ENCODE measurements at regions not wholly inside any gene's neighbourhood (a gene's known extent, or its start where the extent isn't known, plus 50 kb on each side); places are given as distances from the start of the nearest gene placed in this dataset.

DNA sequence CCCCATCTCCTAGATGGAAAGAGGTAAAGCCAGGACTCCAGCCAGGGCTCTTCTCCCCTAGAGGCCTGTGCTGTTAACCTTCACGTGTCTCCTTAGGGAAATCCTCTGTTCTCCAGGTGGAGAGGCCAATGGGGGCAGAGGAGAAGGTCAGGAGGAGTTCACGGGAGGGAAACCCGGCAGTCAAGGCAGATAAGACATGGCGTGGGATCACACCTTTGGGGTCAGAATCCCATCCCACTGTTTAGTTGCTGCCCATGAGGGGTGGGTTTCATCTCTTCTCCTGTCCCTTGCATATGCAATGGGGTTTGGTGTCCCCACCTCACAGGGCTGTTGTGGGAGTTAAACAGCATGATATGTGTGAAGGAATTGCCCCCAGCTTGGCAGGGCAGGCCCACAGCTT is 469.7 kb downstream of the TBC1D22A start:
- TF ChIP-seq GATA3 (IDR thresholded peaks at IDR 0.05; ENCODE audit: low read depth, low read length) (no peak), GATA2 (IDR thresholded peaks at IDR 0.05; ENCODE audit: low read depth, low read length) (no peak)
